HL-60 (cell line): ENCODE measurements at regions not wholly inside any gene's neighbourhood (a gene's known extent, or its start where the extent isn't known, plus 50 kb on each side); places are given as distances from the start of the nearest gene placed in this dataset.

ENCODE experiments used
- POLR2AphosphoS5 ChIP-seq: IDR thresholded peaks from 2 replicates; pipeline ENCODE4 v1.6.1; 2012; ENCODE audit warnings: low read depth
- SPI1 ChIP-seq: IDR thresholded peaks from 2 replicates; pipeline ENCODE4 v1.6.1; 2012; ENCODE audit warnings: low read depth, mild to moderate bottlenecking, borderline replicate concordance
- TF ChIP-seq, protein P1 (sequence below): IDR thresholded peaks from one replicate; pipeline ENCODE4 v1.5.1; 2011; ENCODE audit warnings: low read length, control low read depth, inconsistent platforms; ENCODE audit not compliant: insufficient read depth
- TF ChIP-seq, protein P2 (sequence below): IDR thresholded peaks from 2 replicates; pipeline ENCODE4 v1.6.1; 2012; ENCODE audit warnings: low read depth; ENCODE audit not compliant: insufficient replicate concordance

DNA sequence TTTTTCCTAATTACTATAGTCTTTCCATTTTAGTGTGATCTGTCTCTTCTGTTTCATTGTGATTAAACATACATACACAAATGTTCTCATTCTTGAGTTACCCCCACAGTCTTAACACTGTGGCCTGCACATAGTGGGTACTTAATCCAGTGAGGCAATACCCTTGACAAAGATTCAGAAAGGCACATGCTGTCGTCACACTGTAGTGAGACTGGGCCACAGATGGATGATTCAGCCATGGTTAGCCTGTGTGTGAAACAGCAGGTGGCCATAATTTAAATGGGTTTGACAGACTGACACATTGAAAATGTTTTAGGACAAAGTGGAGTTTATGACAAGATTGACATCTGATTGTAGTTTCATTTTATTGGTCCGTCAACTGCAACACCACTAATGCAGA lies 313.1 kb downstream of the C11orf87 start:
- TF ChIP-seq, protein P1, sequence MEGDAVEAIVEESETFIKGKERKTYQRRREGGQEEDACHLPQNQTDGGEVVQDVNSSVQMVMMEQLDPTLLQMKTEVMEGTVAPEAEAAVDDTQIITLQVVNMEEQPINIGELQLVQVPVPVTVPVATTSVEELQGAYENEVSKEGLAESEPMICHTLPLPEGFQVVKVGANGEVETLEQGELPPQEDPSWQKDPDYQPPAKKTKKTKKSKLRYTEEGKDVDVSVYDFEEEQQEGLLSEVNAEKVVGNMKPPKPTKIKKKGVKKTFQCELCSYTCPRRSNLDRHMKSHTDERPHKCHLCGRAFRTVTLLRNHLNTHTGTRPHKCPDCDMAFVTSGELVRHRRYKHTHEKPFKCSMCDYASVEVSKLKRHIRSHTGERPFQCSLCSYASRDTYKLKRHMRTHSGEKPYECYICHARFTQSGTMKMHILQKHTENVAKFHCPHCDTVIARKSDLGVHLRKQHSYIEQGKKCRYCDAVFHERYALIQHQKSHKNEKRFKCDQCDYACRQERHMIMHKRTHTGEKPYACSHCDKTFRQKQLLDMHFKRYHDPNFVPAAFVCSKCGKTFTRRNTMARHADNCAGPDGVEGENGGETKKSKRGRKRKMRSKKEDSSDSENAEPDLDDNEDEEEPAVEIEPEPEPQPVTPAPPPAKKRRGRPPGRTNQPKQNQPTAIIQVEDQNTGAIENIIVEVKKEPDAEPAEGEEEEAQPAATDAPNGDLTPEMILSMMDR = no peak
- TF ChIP-seq POLR2AphosphoS5 (no peak), SPI1 (no peak)
- TF ChIP-seq, protein P2, sequence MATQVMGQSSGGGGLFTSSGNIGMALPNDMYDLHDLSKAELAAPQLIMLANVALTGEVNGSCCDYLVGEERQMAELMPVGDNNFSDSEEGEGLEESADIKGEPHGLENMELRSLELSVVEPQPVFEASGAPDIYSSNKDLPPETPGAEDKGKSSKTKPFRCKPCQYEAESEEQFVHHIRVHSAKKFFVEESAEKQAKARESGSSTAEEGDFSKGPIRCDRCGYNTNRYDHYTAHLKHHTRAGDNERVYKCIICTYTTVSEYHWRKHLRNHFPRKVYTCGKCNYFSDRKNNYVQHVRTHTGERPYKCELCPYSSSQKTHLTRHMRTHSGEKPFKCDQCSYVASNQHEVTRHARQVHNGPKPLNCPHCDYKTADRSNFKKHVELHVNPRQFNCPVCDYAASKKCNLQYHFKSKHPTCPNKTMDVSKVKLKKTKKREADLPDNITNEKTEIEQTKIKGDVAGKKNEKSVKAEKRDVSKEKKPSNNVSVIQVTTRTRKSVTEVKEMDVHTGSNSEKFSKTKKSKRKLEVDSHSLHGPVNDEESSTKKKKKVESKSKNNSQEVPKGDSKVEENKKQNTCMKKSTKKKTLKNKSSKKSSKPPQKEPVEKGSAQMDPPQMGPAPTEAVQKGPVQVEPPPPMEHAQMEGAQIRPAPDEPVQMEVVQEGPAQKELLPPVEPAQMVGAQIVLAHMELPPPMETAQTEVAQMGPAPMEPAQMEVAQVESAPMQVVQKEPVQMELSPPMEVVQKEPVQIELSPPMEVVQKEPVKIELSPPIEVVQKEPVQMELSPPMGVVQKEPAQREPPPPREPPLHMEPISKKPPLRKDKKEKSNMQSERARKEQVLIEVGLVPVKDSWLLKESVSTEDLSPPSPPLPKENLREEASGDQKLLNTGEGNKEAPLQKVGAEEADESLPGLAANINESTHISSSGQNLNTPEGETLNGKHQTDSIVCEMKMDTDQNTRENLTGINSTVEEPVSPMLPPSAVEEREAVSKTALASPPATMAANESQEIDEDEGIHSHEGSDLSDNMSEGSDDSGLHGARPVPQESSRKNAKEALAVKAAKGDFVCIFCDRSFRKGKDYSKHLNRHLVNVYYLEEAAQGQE = no peak
